Peyer's patch (tissue), 4 donors: ENCODE measurements at regions not wholly inside any gene's neighbourhood (a gene's known extent, or its start where the extent isn't known, plus 50 kb on each side); places are given as distances from the start of the nearest gene placed in this dataset.

Source experiments
- CTCF ChIP-seq, 6 experiments: fragments of 450-650 bp in 4 of 6; fragments of 200-600 bp in 2 of 6; sonication (generic) in 1 of 6; IDR thresholded peaks; one replicate each; pipeline ENCODE4 v1.5.1; 2017 to 2019; ENCODE audit warnings: antibody characterized with exemption in 6 of 6, mild to moderate bottlenecking in 3 of 6, moderate library complexity in 1 of 6
- POLR2A ChIP-seq, 2 donors: fragments of 450-650 bp; IDR thresholded peaks; one replicate each; pipeline ENCODE4 v1.5.1; 2017; ENCODE audit warnings: antibody characterized with exemption in 2 of 2, mild to moderate bottlenecking in 2 of 2, moderate library complexity in 2 of 2

DNA sequence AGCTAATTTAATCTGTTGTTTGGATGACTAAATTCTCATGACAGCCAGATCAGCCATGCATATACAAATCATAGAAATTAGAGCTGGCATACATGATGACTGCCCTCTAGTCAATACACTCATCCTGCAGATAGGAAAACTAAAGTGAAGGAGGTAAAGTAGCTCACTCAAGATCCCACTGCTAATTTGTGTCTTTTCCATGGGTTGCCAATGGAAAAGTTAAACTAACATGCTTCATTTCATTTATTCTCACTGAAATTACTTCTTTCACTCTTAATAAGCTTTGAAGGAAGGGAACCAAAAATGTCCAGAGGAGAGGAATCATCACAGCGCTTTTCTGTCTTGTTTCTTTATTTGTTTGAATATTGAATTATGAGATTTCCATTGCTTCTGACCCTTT lies 308.2 kb downstream of the GJA1 start:
- TF ChIP-seq CTCF (IDR thresholded peaks at IDR 0.05) (no peak), POLR2A (IDR thresholded peaks at IDR 0.05) (no peak)
